K562 (cell line): ENCODE measurements at regions not wholly inside any gene's neighbourhood (a gene's known extent, or its start where the extent isn't known, plus 50 kb on each side); places are given as distances from the start of the nearest gene placed in this dataset.

Experiments
- ATAC-seq: fragments of 200-7000 bp; cut with Tn5 transposase; 3 replicates; pipeline ENCODE4 v1.9.1; 2020; ENCODE audit warnings: moderate library complexity
- BruUV-seq: library from RNA; stranded (reverse); fragments of 400-500 nt; replicated peaks from 2 replicates; lab custom pipeline; 2021; lab: Mats Ljungman, UMichigan
- CTCF ChIA-PET: fragments of 300-600 bp; formaldehyde crosslinking; extraction: SDS; loops from one replicate; lab custom pipeline; 2021; ENCODE audit warnings: low intra/inter-chr PET ratio; lab: Yijun Ruan, JAX
- POLR2A ChIA-PET: fragments of 300-600, 350-650 bp; sonication (Branson Sonifier 250); formaldehyde crosslinking; extraction: SDS; loops from one replicate; lab custom pipeline; 2021; ENCODE audit warnings: antibody characterized with exemption, inconsistent platforms; lab: Yijun Ruan, JAX
- DNase-seq, 4 experiments: peaks; one replicate each; pipeline versions ENCODE4 v3.0.0 to v3.0.0-alpha.2; 2011 to 2018; ENCODE audit warnings: low spot score in 3 of 4, mixed read lengths in 3 of 4; ENCODE audit errors: extremely low read depth in 1 of 4
- FAIRE-seq: peaks from 2 replicates; lab custom pipeline; 2011; peaks lifted over from hg19 to GRCh38; lab: Jason Lieb, UNC
- H2AFZ ChIP-seq: 2 replicates; pipeline ENCODE4 v1.6.0; 2011; ENCODE audit warnings: low read depth, low read length, control low read depth, inconsistent platforms
- H3K27ac ChIP-seq: fragments of 200-600 bp; 3 replicates; pipeline ENCODE4 v1.8.0; 2011; ENCODE audit warnings: low read depth, mild to moderate bottlenecking, control low read depth, inconsistent platforms, low read length, moderate library complexity, mixed read lengths; ENCODE audit errors: extremely low read depth
- H3K27me3 ChIP-seq, 2 experiments: fragments of 300-600 bp in 1 of 2; 2 replicates in 1 of 2; 3 replicates in 1 of 2; pipeline versions ENCODE4 v1.6.0 to v1.8.0; 2011; ENCODE audit warnings: inconsistent platforms in 2 of 2, low read length in 2 of 2, mild to moderate bottlenecking in 1 of 2, mixed read lengths in 1 of 2, moderate library complexity in 1 of 2; ENCODE audit not compliant: control insufficient read depth in 2 of 2, insufficient read depth in 2 of 2
- H3K36me3 ChIP-seq: fragments of 300-600 bp; 3 replicates; pipeline ENCODE4 v1.8.0; 2011; ENCODE audit warnings: mild to moderate bottlenecking, low read length, inconsistent platforms; ENCODE audit not compliant: control insufficient read depth, insufficient read depth
- H3K4me1 ChIP-seq, 2 experiments: fragments of 200-600 bp in 1 of 2; replicated peaks in 1 of 2; 2 replicates in 1 of 2; 3 replicates in 1 of 2; pipeline versions ENCODE4 v1.5.1 to v1.8.0; 2011; ENCODE audit warnings: inconsistent platforms in 2 of 2, low read length in 2 of 2, mild to moderate bottlenecking in 1 of 2, mixed read lengths in 1 of 2, moderate library complexity in 1 of 2; ENCODE audit not compliant: control insufficient read depth in 2 of 2, insufficient read depth in 2 of 2
- H3K4me2 ChIP-seq: 2 replicates; pipeline ENCODE4 v1.6.1; 2011; ENCODE audit warnings: low read length, control low read depth, inconsistent platforms, mixed read lengths; ENCODE audit not compliant: insufficient read depth
- H3K4me3 ChIP-seq: fragments of 200-600 bp; sonication (generic), shearing (Covaris generic); 2 replicates; pipeline ENCODE4 v1.5.1; 2016; ENCODE audit warnings: control low read depth, inconsistent platforms
- H3K79me2 ChIP-seq: fragments of 200-600 bp; 3 replicates; pipeline ENCODE4 v1.8.0; 2011; ENCODE audit warnings: low read length, inconsistent platforms; ENCODE audit not compliant: control insufficient read depth, insufficient read depth
- H3K9ac ChIP-seq, 2 experiments: 2 replicates each; pipeline versions ENCODE4 v1.6.0 to v1.6.1; 2011; ENCODE audit warnings: low read depth in 2 of 2, low read length in 2 of 2, control low read depth in 1 of 2, inconsistent platforms in 1 of 2, mild to moderate bottlenecking in 1 of 2, mixed read lengths in 1 of 2; ENCODE audit not compliant: insufficient read depth in 1 of 2
- H3K9me1 ChIP-seq: one replicate; pipeline ENCODE4 v1.6.0; 2011; ENCODE audit warnings: inconsistent platforms, mild to moderate bottlenecking, low read length, moderate library complexity; ENCODE audit not compliant: control insufficient read depth, insufficient read depth
- H3K9me3 ChIP-seq: replicated peaks from 2 replicates; pipeline ENCODE4 v1.5.1; 2011; ENCODE audit warnings: low read depth, low read length, inconsistent platforms; ENCODE audit not compliant: control insufficient read depth, insufficient read depth
- H4K20me1 ChIP-seq: replicated peaks from 2 replicates; pipeline ENCODE4 v1.6.1; 2011; ENCODE audit warnings: low read length, inconsistent platforms, mixed read lengths; ENCODE audit not compliant: control insufficient read depth, insufficient read depth
- CBFA2T2 ChIP-seq: fragments of 450-650 bp; conservative IDR thresholded peaks from 2 replicates; pipeline ENCODE4 v1.6.1; 2017; ENCODE audit warnings: mild to moderate bottlenecking
- CC2D1A ChIP-seq: fragments of 450-650 bp; IDR thresholded peaks from 2 replicates; pipeline ENCODE4 v1.6.1; 2017; ENCODE audit warnings: mild to moderate bottlenecking
- CHCHD3 ChIP-seq: fragments of 250-450 bp; sonication (Bioruptor Pico); IDR thresholded peaks from 2 replicates; pipeline ENCODE4 v2.1.2; 2022; ENCODE audit warnings: mild to moderate bottlenecking
- FOXJ3 ChIP-seq: sonication (generic); formaldehyde crosslinking; IDR thresholded peaks from 2 replicates; pipeline ENCODE4 v1.4.0; 2020; ENCODE audit warnings: mild to moderate bottlenecking, missing genetic modification reagents
- FOXP1 ChIP-seq: sonication (generic); formaldehyde crosslinking; IDR thresholded peaks from 2 replicates; pipeline ENCODE4 v1.8.0; 2022; ENCODE audit warnings: mild to moderate bottlenecking, missing genetic modification reagents
- KLF1 ChIP-seq: fragments of 450-650 bp; IDR thresholded peaks from 2 replicates; pipeline ENCODE4 v1.6.1; 2016; ENCODE audit warnings: missing genetic modification characterization, missing compliant biosample characterization
- NCOA6 ChIP-seq: fragments of 450-650 bp; IDR thresholded peaks from 2 replicates; pipeline ENCODE4 v1.6.1; 2017; ENCODE audit warnings: mild to moderate bottlenecking
- RB1 ChIP-seq: fragments of 450-650 bp; IDR thresholded peaks from 2 replicates; pipeline ENCODE4 v1.6.1; 2017; ENCODE audit warnings: low read depth, mild to moderate bottlenecking
- SMAD2 ChIP-seq: fragments of 150-350 bp; IDR thresholded peaks from 2 replicates; pipeline ENCODE4 v1.6.1; 2014; ENCODE audit warnings: low read depth, mild to moderate bottlenecking, low read length
- SMARCA5 ChIP-seq: fragments of 450-650 bp; IDR thresholded peaks from 2 replicates; pipeline ENCODE4 v1.6.1; 2016
- WGBS: fragments of 100-300 bp; shearing (Covaris generic); methylation state at CpG from one replicate; pipeline ENCODE4 v1.1.6; 2016; ENCODE audit warnings: low coverage, mixed read lengths; ENCODE audit not compliant: insufficient coverage; ENCODE audit errors: missing lambda C conversion rate; 5-methylcytosine and 5-hydroxymethylcytosine counted together
- in situ Hi-C: fragments of 300-500 bp; cut with MboI; formaldehyde crosslinking; loops from 4 replicates; pipeline ENCODE4 v1.15.0; 2018; ENCODE audit warnings: inconsistent platforms, mixed read lengths
- intact Hi-C: fragments of 100-400 bp; cut with micrococcal nuclease; formaldehyde crosslinking; loops from 2 replicates; pipeline ENCODE4 v1.14.2; 2022
- TF ChIP-seq, protein P1 (sequence below), 2 experiments: fragments of 450-650 bp; IDR thresholded peaks; 2 replicates each; pipeline ENCODE4 v1.6.1; 2018; ENCODE audit warnings: mild to moderate bottlenecking in 2 of 2, low read depth in 1 of 2; ENCODE audit not compliant: partially characterized antibody in 2 of 2
- TF ChIP-seq, protein P2 (sequence below): sonication (generic); formaldehyde crosslinking; IDR thresholded peaks from 2 replicates; pipeline ENCODE4 v1.8.0; 2022; ENCODE audit warnings: missing genetic modification reagents, mild to moderate bottlenecking, moderate library complexity, borderline replicate concordance
- TF ChIP-seq, protein P3 (sequence below): sonication (generic); formaldehyde crosslinking; IDR thresholded peaks from 2 replicates; pipeline ENCODE4 v1.8.1; 2023; ENCODE audit warnings: mild to moderate bottlenecking, missing genetic modification reagents
- TF ChIP-seq, protein P4 (sequence below): sonication (generic); formaldehyde crosslinking; IDR thresholded peaks from 2 replicates; pipeline ENCODE4 v1.4.0; 2020; ENCODE audit warnings: mild to moderate bottlenecking, missing genetic modification reagents
- TF ChIP-seq, protein P5 (sequence below): IDR thresholded peaks from 2 replicates; pipeline ENCODE4 v1.6.1; 2011; ENCODE audit not compliant: insufficient read length; ENCODE audit errors: extremely low read depth

DNA sequence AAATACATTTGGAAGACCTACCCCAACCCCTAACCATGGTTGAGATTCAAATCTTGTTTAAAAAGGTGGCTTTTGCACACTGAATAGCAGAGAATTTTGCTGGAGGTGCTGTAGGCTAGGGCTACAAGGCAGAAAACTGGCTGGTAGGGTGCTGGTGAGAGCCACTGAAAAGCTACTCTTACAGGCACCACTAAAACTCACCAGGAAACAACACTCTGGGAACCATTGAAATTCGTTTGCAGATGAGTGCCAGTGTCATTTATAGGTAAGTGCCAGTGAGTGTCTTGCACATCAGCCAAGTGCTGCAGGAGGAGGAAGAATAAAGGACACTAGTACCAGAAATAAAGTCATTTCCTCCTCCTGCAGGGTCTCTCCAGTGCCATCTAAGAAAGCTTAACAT is 610.2 kb downstream of the ZNF385D start:
- BruUV-seq: no TSS peak
- no peaks in the 10 kb centered on the region for H3K9me1 ChIP-seq
- ChIA-PET CTCF (no interaction called here), POLR2A (no interaction called here)
- intact Hi-C loops (no loop called here), in situ Hi-C loops (no loop called here)
- no peak for FAIRE-seq
- no peaks in the 10 kb centered on the region for H3K79me2 ChIP-seq
- no peak overlapping the region for H3K4me2 ChIP-seq
- no peak overlapping the region for H3K4me3 ChIP-seq
- no peaks in the 10 kb centered on the region for H3K27me3 ChIP-seq
- no peaks in the 10 kb centered on the region for H3K9me3 ChIP-seq
- no peak overlapping the region for H3K27ac ChIP-seq
- no peak for ATAC-seq
- 5% methylated on average over 1 of the region's 1 CpG for WGBS
- H3K36me3 ChIP-seq: no peaks in the 10 kb centered on the region
- DNase-seq: no peak
- H2AFZ ChIP-seq: no peak overlapping the region
- no peaks in the 10 kb centered on the region for H4K20me1 ChIP-seq
- no peaks in the 10 kb centered on the region; a peak in 1 of 5 replicates for H3K4me1 ChIP-seq
- no peak overlapping the region for H3K9ac ChIP-seq
- TF ChIP-seq SMAD2 (no peak), NCOA6 (no peak), CHCHD3 (no peak), KLF1 (no peak), FOXJ3 (CRISPR knock-in tag) (no peak), SMARCA5 (no peak), RB1 (no peak), CBFA2T2 (no peak), FOXP1 (CRISPR knock-in tag) (no peak), CC2D1A (no peak)
- TF ChIP-seq, protein P1, sequence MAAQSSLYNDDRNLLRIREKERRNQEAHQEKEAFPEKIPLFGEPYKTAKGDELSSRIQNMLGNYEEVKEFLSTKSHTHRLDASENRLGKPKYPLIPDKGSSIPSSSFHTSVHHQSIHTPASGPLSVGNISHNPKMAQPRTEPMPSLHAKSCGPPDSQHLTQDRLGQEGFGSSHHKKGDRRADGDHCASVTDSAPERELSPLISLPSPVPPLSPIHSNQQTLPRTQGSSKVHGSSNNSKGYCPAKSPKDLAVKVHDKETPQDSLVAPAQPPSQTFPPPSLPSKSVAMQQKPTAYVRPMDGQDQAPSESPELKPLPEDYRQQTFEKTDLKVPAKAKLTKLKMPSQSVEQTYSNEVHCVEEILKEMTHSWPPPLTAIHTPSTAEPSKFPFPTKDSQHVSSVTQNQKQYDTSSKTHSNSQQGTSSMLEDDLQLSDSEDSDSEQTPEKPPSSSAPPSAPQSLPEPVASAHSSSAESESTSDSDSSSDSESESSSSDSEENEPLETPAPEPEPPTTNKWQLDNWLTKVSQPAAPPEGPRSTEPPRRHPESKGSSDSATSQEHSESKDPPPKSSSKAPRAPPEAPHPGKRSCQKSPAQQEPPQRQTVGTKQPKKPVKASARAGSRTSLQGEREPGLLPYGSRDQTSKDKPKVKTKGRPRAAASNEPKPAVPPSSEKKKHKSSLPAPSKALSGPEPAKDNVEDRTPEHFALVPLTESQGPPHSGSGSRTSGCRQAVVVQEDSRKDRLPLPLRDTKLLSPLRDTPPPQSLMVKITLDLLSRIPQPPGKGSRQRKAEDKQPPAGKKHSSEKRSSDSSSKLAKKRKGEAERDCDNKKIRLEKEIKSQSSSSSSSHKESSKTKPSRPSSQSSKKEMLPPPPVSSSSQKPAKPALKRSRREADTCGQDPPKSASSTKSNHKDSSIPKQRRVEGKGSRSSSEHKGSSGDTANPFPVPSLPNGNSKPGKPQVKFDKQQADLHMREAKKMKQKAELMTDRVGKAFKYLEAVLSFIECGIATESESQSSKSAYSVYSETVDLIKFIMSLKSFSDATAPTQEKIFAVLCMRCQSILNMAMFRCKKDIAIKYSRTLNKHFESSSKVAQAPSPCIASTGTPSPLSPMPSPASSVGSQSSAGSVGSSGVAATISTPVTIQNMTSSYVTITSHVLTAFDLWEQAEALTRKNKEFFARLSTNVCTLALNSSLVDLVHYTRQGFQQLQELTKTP (IDR thresholded peaks at IDR 0.05; ENCODE audit: low read depth in 1 of 2, partially characterized antibody in 2 of 2): no peak
- TF ChIP-seq, protein P2, sequence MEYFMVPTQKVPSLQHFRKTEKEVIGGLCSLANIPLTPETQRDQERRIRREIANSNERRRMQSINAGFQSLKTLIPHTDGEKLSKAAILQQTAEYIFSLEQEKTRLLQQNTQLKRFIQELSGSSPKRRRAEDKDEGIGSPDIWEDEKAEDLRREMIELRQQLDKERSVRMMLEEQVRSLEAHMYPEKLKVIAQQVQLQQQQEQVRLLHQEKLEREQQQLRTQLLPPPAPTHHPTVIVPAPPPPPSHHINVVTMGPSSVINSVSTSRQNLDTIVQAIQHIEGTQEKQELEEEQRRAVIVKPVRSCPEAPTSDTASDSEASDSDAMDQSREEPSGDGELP (CRISPR knock-in tag): no peak
- TF ChIP-seq, protein P3, sequence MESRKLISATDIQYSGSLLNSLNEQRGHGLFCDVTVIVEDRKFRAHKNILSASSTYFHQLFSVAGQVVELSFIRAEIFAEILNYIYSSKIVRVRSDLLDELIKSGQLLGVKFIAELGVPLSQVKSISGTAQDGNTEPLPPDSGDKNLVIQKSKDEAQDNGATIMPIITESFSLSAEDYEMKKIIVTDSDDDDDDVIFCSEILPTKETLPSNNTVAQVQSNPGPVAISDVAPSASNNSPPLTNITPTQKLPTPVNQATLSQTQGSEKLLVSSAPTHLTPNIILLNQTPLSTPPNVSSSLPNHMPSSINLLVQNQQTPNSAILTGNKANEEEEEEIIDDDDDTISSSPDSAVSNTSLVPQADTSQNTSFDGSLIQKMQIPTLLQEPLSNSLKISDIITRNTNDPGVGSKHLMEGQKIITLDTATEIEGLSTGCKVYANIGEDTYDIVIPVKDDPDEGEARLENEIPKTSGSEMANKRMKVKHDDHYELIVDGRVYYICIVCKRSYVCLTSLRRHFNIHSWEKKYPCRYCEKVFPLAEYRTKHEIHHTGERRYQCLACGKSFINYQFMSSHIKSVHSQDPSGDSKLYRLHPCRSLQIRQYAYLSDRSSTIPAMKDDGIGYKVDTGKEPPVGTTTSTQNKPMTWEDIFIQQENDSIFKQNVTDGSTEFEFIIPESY: no peak
- TF ChIP-seq, protein P4, sequence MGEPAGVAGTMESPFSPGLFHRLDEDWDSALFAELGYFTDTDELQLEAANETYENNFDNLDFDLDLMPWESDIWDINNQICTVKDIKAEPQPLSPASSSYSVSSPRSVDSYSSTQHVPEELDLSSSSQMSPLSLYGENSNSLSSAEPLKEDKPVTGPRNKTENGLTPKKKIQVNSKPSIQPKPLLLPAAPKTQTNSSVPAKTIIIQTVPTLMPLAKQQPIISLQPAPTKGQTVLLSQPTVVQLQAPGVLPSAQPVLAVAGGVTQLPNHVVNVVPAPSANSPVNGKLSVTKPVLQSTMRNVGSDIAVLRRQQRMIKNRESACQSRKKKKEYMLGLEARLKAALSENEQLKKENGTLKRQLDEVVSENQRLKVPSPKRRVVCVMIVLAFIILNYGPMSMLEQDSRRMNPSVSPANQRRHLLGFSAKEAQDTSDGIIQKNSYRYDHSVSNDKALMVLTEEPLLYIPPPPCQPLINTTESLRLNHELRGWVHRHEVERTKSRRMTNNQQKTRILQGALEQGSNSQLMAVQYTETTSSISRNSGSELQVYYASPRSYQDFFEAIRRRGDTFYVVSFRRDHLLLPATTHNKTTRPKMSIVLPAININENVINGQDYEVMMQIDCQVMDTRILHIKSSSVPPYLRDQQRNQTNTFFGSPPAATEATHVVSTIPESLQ (CRISPR knock-in tag): no peak
- TF ChIP-seq, protein P5, sequence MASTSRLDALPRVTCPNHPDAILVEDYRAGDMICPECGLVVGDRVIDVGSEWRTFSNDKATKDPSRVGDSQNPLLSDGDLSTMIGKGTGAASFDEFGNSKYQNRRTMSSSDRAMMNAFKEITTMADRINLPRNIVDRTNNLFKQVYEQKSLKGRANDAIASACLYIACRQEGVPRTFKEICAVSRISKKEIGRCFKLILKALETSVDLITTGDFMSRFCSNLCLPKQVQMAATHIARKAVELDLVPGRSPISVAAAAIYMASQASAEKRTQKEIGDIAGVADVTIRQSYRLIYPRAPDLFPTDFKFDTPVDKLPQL: no peak
